ENCODE measurements at regions not wholly inside any gene's neighbourhood (a gene's known extent, or its start where the extent isn't known, plus 50 kb on each side); places are given as distances from the start of the nearest gene placed in this dataset.
"Not testable (repeated sequence)": the region's sequence is repeated elsewhere in the genome, so short reads cannot be mapped to it uniquely, and the experiment has no call there.

GRCh38 chr2:129192117-129192516 is 787.3 kb upstream of the RAB6C start:
- no peak for TF ChIP-seq CTCF (IDR thresholded peaks at IDR 0.05; ENCODE audit: insufficient read depth, low read depth, low read length, missing control alignments)
- no peak overlapping the region for H3K4me3 ChIP-seq (ENCODE audit: low read length)
- no peak for DNase-seq (ENCODE audit: low read depth)

- peak; percentile 51 for DNase-seq (ENCODE audit: low read depth)
- no peak overlapping the region for H3K4me3 ChIP-seq (ENCODE audit: low read length)
- TF ChIP-seq CTCF (IDR thresholded peaks at IDR 0.05; ENCODE audit: insufficient read depth, low read depth, low read length, missing control alignments): no peak
These were observed 786.6 kb upstream of the RAB6C start for GRCh38 chr2:129192841-129193253.

GRCh38 chr2:129193961-129194360 is 785.5 kb upstream of the RAB6C start:
- peak; percentile 7 for DNase-seq (ENCODE audit: low read depth)
- no peak for TF ChIP-seq CTCF (IDR thresholded peaks at IDR 0.05; ENCODE audit: insufficient read depth, low read depth, low read length, missing control alignments)
- no peak overlapping the region for H3K4me3 ChIP-seq (ENCODE audit: low read length)

- DNase-seq (ENCODE audit: low read depth): no peak
- no peak for TF ChIP-seq CTCF (IDR thresholded peaks at IDR 0.05; ENCODE audit: insufficient read depth, low read depth, low read length, missing control alignments)
These were observed 780.0 kb upstream of the RAB6C start for GRCh38 chr2:129199501-129199900.

GRCh38 chr2:129201696-129202095 is 777.8 kb upstream of the RAB6C start:
- H3K4me3 ChIP-seq (ENCODE audit: low read length): no peak overlapping the region
- no peak for DNase-seq (ENCODE audit: low read depth)
- no peak for TF ChIP-seq CTCF (IDR thresholded peaks at IDR 0.05; ENCODE audit: insufficient read depth, low read depth, low read length, missing control alignments)

More at GRCh38 chr2:129199501-129199900, 780.0 kb upstream of the RAB6C start:
- no peak overlapping the region for H3K4me3 ChIP-seq (ENCODE audit: low read length)

- DNase-seq (ENCODE audit: low read depth): no peak
- H3K4me3 ChIP-seq (ENCODE audit: low read length): no peak overlapping the region
- TF ChIP-seq CTCF (IDR thresholded peaks at IDR 0.05; ENCODE audit: insufficient read depth, low read depth, low read length, missing control alignments): no peak
These were observed 776.1 kb upstream of the RAB6C start for GRCh38 chr2:129203331-129203730.

GRCh38 chr2:129204581-129204980 is 774.9 kb upstream of the RAB6C start:
- DNase-seq (ENCODE audit: low read depth); H3K4me3 ChIP-seq (ENCODE audit: low read length): not testable (repeated sequence)

- no peak for DNase-seq (ENCODE audit: low read depth)
- no peak for TF ChIP-seq CTCF (IDR thresholded peaks at IDR 0.05; ENCODE audit: insufficient read depth, low read depth, low read length, missing control alignments)
- H3K4me3 ChIP-seq (ENCODE audit: low read length): no peak overlapping the region
These were observed 774.3 kb upstream of the RAB6C start for GRCh38 chr2:129205176-129205575.

Data from epithelial cell of esophagus (primary cell).